NCI-H69 (cell line): ENCODE measurements at regions not wholly inside any gene's neighbourhood (a gene's known extent, or its start where the extent isn't known, plus 50 kb on each side); places are given as distances from the start of the nearest gene placed in this dataset.
A peak's percentile ranks its signal among the peaks of the same experiment; 100 is the strongest.

Source experiments
- DNase-seq: peaks from one replicate; lab custom pipeline; 2025; lab: John Stamatoyannopoulos, UW

GRCh38 chr7:36802459-36803135 lies 78.3 kb upstream of the AOAH start:
- DNase-seq, result peak; percentile 58

DNA sequence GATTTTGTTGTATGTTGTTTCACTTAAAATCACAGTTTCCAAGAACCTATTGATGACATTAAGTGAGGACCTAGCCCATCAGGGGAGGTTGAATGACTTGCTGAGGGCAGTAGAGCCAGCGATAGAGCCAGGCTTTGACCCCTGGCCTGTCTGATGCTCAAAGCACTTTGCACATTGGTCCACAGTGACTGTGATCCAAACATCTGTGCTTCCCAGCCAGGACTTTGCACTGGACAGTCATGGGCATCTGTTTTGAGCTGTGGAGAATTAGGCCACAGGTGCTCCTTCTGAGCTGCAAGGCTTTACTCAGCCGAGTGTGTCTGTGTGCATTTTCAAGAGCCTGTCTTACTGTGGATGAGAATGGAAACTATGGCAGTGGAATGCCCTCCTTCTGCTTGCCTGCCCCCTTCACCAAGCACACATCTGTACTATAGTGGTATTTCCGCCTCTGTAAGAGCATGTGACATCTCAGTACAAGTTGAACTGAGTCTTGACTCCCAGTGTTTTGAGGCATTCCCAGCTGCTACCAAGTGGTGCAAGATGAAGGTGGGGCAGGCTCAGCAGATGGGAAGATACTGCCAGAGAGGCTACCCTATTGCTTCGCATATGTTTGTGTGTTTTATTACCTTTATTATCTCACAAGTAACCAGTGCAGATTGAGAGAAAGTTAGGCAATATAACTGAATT lies 72.7 kb upstream of the AOAH start:
- DNase-seq, result peak; percentile 27

- DNase-seq, result peak; percentile 80
These were observed 71.2 kb upstream of the AOAH start for GRCh38 chr7:36795451-36796021.

GRCh38 chr7:36794689-36795088 lies 70.4 kb upstream of the AOAH start:
- peak; percentile 99 for DNase-seq

- DNase-seq, result no peak
These were observed 68.1 kb upstream of the AOAH start for GRCh38 chr7:36792421-36792820.

DNA sequence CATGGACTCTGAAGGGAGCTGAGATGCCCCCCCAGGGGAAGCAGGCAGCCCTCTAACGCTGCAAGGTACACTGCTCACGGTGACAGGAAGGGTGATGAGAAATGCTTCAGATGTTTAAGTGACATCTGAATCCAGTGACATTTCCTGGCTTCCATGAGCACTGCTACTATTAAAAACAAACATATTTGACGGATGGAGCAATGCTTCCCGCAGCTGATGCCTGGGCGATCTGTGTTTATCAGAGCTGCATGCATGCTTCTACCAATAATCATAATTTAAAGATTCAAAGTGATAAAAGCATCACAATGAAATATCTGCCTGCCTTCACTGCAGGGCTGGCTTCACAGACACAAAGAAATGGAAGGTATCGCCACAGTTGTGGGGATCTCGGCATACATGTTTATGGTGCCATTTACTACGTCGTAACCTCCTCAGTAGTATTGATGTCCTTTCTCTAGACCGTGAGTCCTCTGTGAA lies 66.1 kb upstream of the AOAH start:
- DNase-seq, result no peak

DNA sequence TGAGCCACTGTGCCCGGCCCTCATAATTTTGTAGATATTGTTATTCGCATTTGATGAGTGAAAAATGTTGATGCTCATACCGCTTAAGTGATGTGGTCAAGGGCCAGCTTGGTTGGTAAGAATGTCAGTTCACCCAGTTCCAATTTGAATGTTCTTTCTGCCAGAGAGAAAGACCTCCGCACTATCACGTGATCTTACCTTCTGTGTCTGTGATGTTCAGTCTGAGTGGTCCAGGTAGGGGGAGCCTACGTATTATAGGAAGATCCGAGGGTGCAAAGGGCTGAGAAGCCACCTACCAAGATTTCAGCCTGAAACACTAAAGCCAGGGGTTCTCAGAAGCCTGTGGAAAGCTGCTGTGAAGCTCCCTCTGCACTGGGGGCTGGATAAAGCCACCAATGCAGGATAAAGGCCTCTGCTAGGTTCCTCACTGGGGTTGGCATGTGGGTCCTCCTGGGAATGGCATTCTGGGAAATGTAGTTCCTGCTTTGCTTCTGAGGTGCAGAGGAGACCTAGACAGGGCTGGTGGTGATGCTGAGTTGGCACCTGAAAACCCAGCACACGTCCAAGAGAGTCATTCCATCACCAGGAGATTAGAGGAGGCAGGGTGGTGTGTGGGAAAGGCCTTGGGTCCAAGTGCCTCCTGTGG lies 64.7 kb upstream of the AOAH start:
- DNase-seq, result no peak

DNA sequence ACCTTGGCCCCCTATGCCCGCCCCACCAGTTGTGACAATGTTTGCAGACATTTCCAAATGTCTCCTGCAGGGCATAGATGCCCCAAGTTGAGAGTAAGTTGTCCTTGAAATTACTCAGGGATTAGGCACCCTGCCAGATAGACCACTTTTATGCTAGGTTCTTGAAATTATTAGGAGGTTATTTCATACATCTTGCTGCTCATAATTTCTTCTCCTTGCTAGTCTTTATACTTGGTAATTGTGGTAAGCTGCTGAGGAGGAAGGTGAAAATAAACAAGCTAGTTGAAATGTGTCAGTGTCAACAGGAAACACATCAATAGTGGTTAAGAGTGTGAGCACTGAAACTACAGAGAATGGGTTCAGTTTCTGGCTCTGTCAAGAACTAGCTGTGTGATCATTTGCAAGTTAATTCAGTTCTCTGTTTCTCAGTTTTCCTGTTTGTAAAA lies 63.7 kb upstream of the AOAH start:
- peak; percentile 58 for DNase-seq

- peak; percentile 27 for DNase-seq
These were observed 61.0 kb upstream of the AOAH start for GRCh38 chr7:36784991-36785940.

DNA sequence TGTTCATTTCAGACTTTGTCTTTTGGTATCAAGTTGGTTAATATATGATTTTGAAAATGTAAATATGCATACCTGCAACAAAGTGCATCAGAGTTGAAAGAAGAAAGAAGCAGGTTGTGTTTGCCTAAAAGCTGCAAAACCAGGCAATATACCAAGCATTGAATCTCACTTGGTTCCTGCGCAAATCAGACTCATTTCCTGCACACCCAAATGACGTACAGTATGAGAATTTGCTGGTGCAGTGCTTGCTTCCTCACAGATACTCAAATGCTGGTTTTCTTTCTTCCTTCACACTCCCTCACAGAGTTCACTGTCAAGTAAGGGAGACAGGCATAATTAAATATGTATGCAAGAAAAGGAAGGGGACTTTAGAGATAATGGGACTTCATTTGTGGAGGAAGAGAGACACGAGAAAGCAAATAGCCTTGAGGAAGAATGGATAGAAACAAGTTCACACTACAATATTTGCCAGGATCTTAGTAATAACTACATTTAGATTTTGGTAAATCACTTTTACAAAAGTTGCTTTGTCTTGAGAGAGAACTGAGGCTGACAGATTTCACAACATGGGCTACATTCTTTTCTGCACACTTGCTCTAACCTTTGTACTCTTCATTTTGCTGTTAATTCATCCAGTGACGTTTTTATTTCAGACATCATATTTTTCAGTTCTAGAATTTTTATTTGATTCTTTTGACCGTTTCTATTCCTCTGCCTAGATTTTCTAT lies 56.9 kb upstream of the AOAH start:
- peak; percentile 43 for DNase-seq

- no peak for DNase-seq
These were observed 53.6 kb upstream of the AOAH start for GRCh38 chr7:36777855-36778254.

DNA sequence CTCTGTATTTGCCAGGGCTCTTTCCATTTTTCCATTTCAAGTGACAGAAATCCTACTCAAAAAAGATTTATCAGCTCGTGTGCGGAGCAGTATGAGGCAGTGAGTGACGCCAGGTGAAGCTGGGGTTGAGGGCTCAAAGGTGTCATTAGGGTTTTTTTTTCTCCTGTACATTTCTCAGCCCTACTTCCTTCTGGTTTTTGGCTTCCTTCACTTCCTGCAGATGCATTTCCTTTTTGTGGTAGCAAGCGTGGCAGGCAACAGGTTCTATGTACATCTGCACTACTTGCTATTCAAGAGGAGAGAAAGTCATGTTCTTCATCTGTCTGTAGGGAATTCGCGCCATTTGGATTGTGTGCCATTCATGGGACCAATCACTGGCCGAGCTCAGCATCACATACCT lies 52.8 kb upstream of the AOAH start:
- DNase-seq, result no peak

DNA sequence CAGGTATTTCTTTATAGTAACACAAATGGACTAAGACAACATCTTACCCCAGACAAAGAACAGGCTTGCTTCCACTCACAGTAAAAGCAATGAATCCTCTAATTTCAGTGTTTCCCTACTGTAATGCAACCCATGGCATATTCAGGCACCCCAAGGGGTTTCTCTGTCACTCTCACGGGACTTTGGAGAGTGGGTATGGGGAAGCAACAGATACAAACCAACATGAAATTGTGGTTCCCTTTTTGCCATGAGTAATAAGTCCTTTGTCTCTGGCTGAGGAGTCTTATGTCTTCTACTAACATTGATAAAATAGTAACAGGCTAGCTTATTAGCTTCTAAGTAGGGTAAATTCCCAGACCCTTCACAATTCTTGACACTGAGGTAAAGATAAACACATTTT lies 51.4 kb upstream of the AOAH start:
- no peak for DNase-seq

DNA sequence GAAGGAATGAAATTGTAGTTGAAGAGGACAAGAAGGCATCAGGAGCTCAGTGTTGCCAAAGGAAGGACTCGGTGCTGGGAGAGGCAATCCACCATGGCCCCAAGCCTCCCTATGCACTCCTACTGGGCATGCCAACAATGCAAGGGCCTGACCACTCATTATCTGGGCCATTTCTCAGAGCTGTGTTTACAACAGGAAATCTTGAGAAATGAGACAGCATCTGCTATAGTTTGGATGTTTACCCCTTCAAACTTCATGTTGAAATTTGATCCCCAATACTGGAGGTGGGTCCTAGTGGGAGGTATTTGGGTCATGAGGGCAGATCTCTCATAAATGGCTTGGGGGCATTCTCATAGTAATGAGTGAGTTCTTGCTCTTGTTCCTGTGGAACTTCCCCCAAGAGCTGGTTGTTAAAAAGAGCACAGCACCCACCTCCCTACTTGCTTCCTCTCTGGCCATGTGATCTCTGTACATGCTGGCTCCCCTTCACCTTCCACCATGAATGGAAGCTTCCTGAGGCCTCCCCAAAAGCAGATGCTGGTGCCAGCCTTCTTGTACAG lies 50.8 kb upstream of the AOAH start:
- peak; percentile 88 for DNase-seq
